CD4-positive, alpha-beta memory T cell (primary cell): ENCODE measurements at regions not wholly inside any gene's neighbourhood (a gene's known extent, or its start where the extent isn't known, plus 50 kb on each side); places are given as distances from the start of the nearest gene placed in this dataset.

Experiments
- CTCF ChIA-PET: fragments of 350-600 bp; sonication (Branson Sonifier 250); formaldehyde crosslinking; loops from one replicate; lab custom pipeline; 2021; ENCODE audit warnings: inconsistent platforms; ENCODE audit not compliant: partially characterized antibody; lab: Charles Lee
- POLR2A ChIA-PET: fragments of 350-600 bp; sonication (Branson Sonifier 250); formaldehyde crosslinking; loops from one replicate; lab custom pipeline; 2021; ENCODE audit not compliant: partially characterized antibody; lab: Charles Lee
- DNase-seq, 5 donors: peaks; one replicate each; pipeline versions ENCODE4 v3.0.0 to v3.0.0-alpha.2; 2020 to 2022; ENCODE audit warnings: mixed read lengths in 1 of 5
- H3K27ac ChIP-seq: one replicate; pipeline ENCODE4 v1.7.0; 2013; ENCODE audit warnings: low read depth, low read length
- H3K27me3 ChIP-seq: 2 replicates; pipeline ENCODE4 v1.7.0; 2013; ENCODE audit warnings: mild to moderate bottlenecking, low read length, moderate library complexity; ENCODE audit not compliant: insufficient read depth
- H3K36me3 ChIP-seq: 2 replicates; pipeline ENCODE4 v1.7.0; 2013; ENCODE audit warnings: mild to moderate bottlenecking, low read length, moderate library complexity; ENCODE audit not compliant: insufficient read depth
- H3K4me1 ChIP-seq: 2 replicates; pipeline ENCODE4 v1.7.0; 2013; ENCODE audit warnings: mild to moderate bottlenecking, low read length, moderate library complexity; ENCODE audit not compliant: insufficient read depth
- H3K4me3 ChIP-seq, 2 donors: one replicate each; pipeline ENCODE4 v1.7.0; 2013; ENCODE audit warnings: low read length in 2 of 2, mild to moderate bottlenecking in 1 of 2
- H3K9me3 ChIP-seq, 2 donors: one replicate each; pipeline ENCODE4 v1.7.0; 2013; ENCODE audit warnings: low read length in 2 of 2, control low read depth in 1 of 2; ENCODE audit not compliant: control insufficient read depth in 1 of 2
- H3K27ac Mint-ChIP-seq, 7 donors: one replicate each; pipeline ENCODE4 v1.8.0; 2020 to 2021; ENCODE audit warnings: mixed read lengths in 7 of 7, mild to moderate bottlenecking in 6 of 7, inconsistent platforms in 3 of 7, moderate library complexity in 3 of 7
- H3K27me3 Mint-ChIP-seq, 2 donors: one replicate each; pipeline ENCODE4 v1.8.0; 2020 to 2021; ENCODE audit warnings: mixed read lengths in 2 of 2
- H3K36me3 Mint-ChIP-seq, 2 donors: one replicate each; pipeline ENCODE4 v1.8.0; 2020 to 2021; ENCODE audit warnings: mixed read lengths in 2 of 2, inconsistent platforms in 1 of 2, mild to moderate bottlenecking in 1 of 2
- H3K4me1 Mint-ChIP-seq, 4 donors: one replicate each; pipeline ENCODE4 v1.8.0; 2020 to 2021; ENCODE audit warnings: mixed read lengths in 4 of 4, mild to moderate bottlenecking in 1 of 4
- H3K4me3 Mint-ChIP-seq, 8 donors: one replicate each; pipeline ENCODE4 v1.8.0; 2020 to 2021; ENCODE audit warnings: mixed read lengths in 8 of 8, mild to moderate bottlenecking in 7 of 8, moderate library complexity in 6 of 8, inconsistent platforms in 3 of 8
- H3K9me3 Mint-ChIP-seq, 8 donors: one replicate each; pipeline ENCODE4 v1.8.0; 2020 to 2021; ENCODE audit warnings: mixed read lengths in 8 of 8, mild to moderate bottlenecking in 5 of 8, inconsistent platforms in 3 of 8, moderate library complexity in 1 of 8
- intact Hi-C: fragments of 100-400 bp; cut with micrococcal nuclease; formaldehyde crosslinking; loops from one replicate; pipeline ENCODE4 v1.15.1; 2023

DNA sequence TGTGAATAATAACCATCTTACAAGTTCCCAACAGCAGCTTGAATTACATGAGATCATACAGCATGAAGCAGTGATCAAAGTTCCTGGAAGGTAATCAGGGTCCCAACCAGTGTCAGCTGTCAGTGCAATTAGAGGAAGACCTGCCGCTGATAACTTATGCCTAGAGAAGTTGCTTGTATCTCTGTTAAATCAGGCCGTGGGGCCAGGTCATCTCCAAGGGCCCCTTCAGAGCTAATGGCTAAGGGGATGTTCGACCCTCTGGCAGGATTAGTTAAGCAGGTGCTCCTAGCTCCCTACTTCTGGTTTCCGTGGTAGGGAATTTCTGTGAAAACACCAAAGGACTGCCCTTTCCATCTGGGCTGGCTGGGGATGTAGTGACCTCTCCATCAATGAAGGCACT, 251.0 kb downstream of the FAM43A start:
- ChIA-PET POLR2A (no interaction called here), CTCF (no interaction called here)
- Histone ChIP-seq H3K27me3 (no peaks in the 10 kb centered on the region), H3K4me1 (no peaks in the 10 kb centered on the region), H3K36me3 (no peaks in the 10 kb centered on the region), H3K27ac (no peak overlapping the region), H3K9me3 (no peaks in the 10 kb centered on the region), H3K4me3 (no peak overlapping the region)
- Mint-ChIP-seq H3K27me3 (peaks cover 9 to 16% of the 10 kb centered on the region in 2 donors), H3K4me1 (no peaks in the 10 kb centered on the region), H3K36me3 (no peaks in the 10 kb centered on the region), H3K9me3 (peaks cover 0 to 9% (median 0%) of the 10 kb centered on the region in 8 donors), H3K4me3 (no peak overlapping the region), H3K27ac (no peak overlapping the region)
- intact Hi-C loops = no loop called here
- no peak for DNase-seq

DNA sequence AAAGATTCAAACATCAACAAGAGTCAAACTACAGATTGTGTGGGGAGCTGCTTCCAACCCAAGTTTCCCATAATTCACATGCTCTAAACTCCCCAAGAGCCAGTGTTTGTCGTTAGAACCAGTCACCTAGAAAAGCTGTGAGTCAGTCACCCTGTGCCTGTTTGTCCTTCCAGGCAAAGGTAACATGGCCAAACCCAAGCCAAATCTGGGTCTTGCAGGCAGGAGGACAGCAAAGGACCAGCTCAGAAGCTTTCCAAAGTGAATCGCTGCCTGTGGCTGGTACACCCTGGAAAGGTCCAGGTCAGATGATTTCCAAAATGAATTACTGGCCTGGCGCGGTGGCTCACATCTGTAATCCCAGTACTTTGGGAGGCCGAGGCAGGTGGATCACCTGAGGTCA, 251.5 kb downstream of the FAM43A start:
- Mint-ChIP-seq H3K27me3 (peaks cover 8 to 15% of the 10 kb centered on the region in 2 donors), H3K9me3 (peaks cover 0 to 6% (median 0%) of the 10 kb centered on the region in 8 donors), H3K4me3 (no peak overlapping the region), H3K36me3 (no peaks in the 10 kb centered on the region), H3K27ac (no peak overlapping the region), H3K4me1 (no peaks in the 10 kb centered on the region)
- Histone ChIP-seq H3K4me1 (no peaks in the 10 kb centered on the region), H3K27me3 (no peaks in the 10 kb centered on the region), H3K36me3 (no peaks in the 10 kb centered on the region), H3K9me3 (no peaks in the 10 kb centered on the region), H3K4me3 (no peak overlapping the region), H3K27ac (no peak overlapping the region)
- DNase-seq = no peak
- POLR2A ChIA-PET = no interaction called here
- CTCF ChIA-PET = no interaction called here
- intact Hi-C loops = no loop called here

DNA sequence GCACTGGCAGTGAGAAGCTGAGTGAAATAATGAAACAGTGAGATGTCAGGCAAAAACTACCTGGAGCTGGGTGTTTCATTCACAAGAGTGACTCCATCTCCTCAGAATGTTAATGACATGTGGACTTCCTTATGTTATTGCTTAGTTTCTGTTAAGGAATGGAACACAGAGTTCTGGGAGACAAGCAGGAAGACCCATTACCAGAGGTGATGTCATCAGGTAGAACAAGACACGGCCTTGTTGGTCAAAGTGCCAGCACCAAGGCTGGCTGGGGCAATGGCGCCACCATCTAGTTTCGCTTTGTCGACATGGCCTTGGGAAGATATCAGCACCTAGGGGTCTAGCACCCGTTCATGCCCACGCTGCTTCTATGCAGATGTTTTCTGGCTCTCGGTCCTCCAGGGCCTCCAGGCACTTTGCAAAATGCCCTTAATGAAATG, 252.2 kb downstream of the FAM43A start:
- H3K27me3 Mint-ChIP-seq = peaks cover 9 to 14% of the 10 kb centered on the region in 2 donors
- DNase-seq = no peak
- no peaks in the 10 kb centered on the region for H3K9me3 ChIP-seq
- no peaks in the 10 kb centered on the region for H3K36me3 ChIP-seq
- no peak overlapping the region for H3K27ac ChIP-seq
- H3K4me1 Mint-ChIP-seq = no peaks in the 10 kb centered on the region
- no peaks in the 10 kb centered on the region for H3K4me1 ChIP-seq
- H3K4me3 Mint-ChIP-seq = no peak overlapping the region
- no peaks in the 10 kb centered on the region for H3K36me3 Mint-ChIP-seq
- intact Hi-C loops = no loop called here
- H3K4me3 ChIP-seq = no peak overlapping the region
- peaks cover 0 to 2% (median 0%) of the 10 kb centered on the region in 8 donors for H3K9me3 Mint-ChIP-seq
- H3K27me3 ChIP-seq = no peaks in the 10 kb centered on the region
- no peak overlapping the region for H3K27ac Mint-ChIP-seq
- POLR2A ChIA-PET = no interaction called here
- CTCF ChIA-PET = no interaction called here

DNA sequence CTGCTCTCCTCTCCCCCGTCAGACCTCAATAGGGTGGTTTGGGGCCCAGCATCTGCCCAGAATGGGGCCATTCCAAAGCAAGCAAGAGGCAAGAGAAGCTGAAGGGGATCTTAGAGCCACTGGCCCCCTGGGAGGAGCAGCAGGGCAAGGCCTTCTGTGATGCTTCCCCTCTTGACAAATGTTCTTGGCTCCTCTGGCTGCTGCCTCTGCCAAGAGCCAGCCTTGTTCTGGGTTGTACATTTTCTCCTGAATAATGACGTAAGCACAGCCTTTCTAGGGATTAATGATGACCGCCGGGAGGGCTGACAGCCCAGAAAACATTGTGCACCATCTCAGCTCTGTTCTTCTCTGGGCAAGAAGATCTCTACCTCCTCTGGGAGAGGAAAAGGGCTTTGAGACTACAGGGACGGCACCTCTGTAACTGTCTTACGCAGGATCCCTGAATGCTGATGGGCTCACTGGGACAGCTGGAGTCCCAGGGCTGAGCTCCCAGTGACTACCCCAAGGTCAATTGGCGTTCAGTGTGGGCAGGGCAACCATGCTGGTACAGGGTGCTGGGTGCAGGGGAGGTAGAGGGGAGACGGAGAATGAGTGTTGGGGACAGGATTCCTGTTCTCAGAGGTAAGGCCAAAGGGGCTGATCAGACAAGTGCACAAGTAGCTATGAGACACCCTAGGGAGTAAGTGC, 253.3 kb downstream of the FAM43A start:
- no peaks in the 10 kb centered on the region for H3K9me3 ChIP-seq
- Mint-ChIP-seq H3K4me3 (no peak overlapping the region), H3K36me3 (no peaks in the 10 kb centered on the region), H3K27ac (no peak overlapping the region), H3K27me3 (peaks cover 9 to 14% of the 10 kb centered on the region in 2 donors), H3K9me3 (peaks cover 0 to 2% (median 0%) of the 10 kb centered on the region in 8 donors), H3K4me1 (no peaks in the 10 kb centered on the region)
- H3K27ac ChIP-seq = no peak overlapping the region
- ChIA-PET POLR2A (no interaction called here), CTCF (interaction anchor here (1.4 kb wide), 1 partner anchor 31 kb away, joined by 3 read pairs; no protein-coding TSS in a partner anchor)
- DNase-seq = no peak
- no peaks in the 10 kb centered on the region for H3K27me3 ChIP-seq
- H3K4me1 ChIP-seq = no peaks in the 10 kb centered on the region
- H3K4me3 ChIP-seq = no peak overlapping the region
- no peaks in the 10 kb centered on the region for H3K36me3 ChIP-seq
- intact Hi-C loops = no loop called here

DNA sequence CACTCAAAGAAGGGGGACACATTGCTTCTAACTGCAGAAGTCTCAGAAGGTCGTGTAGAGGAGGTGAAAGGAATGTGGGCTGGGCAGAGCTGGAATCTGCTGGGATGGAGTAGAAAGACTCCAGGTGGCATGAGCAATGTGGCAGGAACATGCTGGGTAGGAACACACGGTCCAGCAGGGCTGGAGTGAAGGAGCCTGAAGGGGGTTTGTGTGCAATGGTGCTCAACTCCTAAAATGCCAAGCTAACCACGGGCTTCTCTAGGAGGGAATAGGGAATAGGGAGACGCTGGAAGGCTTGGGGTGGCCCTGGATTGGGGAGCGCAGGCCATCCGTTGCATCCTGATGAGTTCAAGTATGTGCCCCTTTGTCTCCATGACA, 253.8 kb downstream of the FAM43A start:
- Mint-ChIP-seq H3K4me1 (no peaks in the 10 kb centered on the region), H3K4me3 (no peak overlapping the region), H3K27ac (no peak overlapping the region), H3K9me3 (peaks cover 0 to 2% (median 0%) of the 10 kb centered on the region in 8 donors), H3K27me3 (peaks cover 9 to 14% of the 10 kb centered on the region in 2 donors), H3K36me3 (no peaks in the 10 kb centered on the region)
- no peaks in the 10 kb centered on the region for H3K4me1 ChIP-seq
- H3K36me3 ChIP-seq = no peaks in the 10 kb centered on the region
- CTCF ChIA-PET = interaction anchor here (1.4 kb wide), 1 partner anchor 31 kb away, joined by 3 read pairs; no protein-coding TSS in a partner anchor
- intact Hi-C loops = no loop called here
- H3K4me3 ChIP-seq = no peak overlapping the region
- no peak for DNase-seq
- POLR2A ChIA-PET = no interaction called here
- H3K9me3 ChIP-seq = no peaks in the 10 kb centered on the region
- H3K27me3 ChIP-seq = no peaks in the 10 kb centered on the region
- no peak overlapping the region for H3K27ac ChIP-seq

DNA sequence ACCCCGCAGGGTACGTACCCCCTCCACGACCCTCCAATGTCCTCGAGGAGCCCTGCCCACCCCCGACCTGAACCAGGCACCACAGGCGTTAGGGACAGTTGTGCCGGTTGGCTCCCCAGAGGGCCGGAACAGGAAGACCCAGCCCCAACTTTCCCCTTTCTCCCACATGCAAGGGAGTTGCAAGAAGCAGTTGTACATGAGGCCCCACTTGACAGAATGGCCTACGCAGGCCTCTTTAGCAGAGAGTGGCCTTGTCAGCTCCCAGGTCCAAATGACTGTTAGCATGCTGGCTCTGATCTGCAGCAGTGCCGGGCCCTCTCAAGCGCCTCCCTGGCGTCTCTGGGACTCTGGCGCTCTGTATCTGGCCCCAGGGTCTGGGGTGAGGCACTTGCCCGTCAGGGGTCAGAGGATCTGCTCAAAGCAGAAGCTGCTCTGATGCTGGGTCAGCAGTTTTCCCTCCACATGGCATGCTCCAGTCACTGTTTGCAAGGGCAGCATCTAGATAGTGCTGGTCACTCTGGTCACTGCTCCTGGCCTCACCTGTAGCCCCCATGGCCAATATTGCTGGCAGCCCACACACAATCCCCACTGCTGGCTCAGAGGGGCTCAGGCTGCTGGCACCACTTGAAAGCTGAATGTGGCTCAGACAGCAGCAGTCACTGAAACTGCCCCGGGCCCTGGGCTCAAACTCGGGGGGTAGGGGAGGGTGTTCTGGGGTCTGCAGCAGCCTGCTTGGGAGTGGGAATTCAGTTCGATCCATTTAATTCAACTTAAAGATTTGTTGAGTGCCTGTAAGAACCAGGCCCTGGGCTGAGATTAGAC, 254.5 kb downstream of the FAM43A start:
- Mint-ChIP-seq H3K4me3 (no peak overlapping the region), H3K36me3 (no peaks in the 10 kb centered on the region), H3K27ac (no peak overlapping the region), H3K27me3 (peaks cover 9 to 14% of the 10 kb centered on the region in 2 donors), H3K4me1 (no peaks in the 10 kb centered on the region), H3K9me3 (peaks cover 0 to 2% (median 0%) of the 10 kb centered on the region in 8 donors)
- POLR2A ChIA-PET = no interaction called here
- intact Hi-C loops = no loop called here
- Histone ChIP-seq H3K4me1 (no peaks in the 10 kb centered on the region), H3K4me3 (no peak overlapping the region), H3K27me3 (no peaks in the 10 kb centered on the region), H3K27ac (no peak overlapping the region), H3K9me3 (no peaks in the 10 kb centered on the region), H3K36me3 (no peaks in the 10 kb centered on the region)
- CTCF ChIA-PET = interaction anchor here (1.4 kb wide), 1 partner anchor 32 kb away, joined by 3 read pairs; no protein-coding TSS in a partner anchor
- no peak for DNase-seq

DNA sequence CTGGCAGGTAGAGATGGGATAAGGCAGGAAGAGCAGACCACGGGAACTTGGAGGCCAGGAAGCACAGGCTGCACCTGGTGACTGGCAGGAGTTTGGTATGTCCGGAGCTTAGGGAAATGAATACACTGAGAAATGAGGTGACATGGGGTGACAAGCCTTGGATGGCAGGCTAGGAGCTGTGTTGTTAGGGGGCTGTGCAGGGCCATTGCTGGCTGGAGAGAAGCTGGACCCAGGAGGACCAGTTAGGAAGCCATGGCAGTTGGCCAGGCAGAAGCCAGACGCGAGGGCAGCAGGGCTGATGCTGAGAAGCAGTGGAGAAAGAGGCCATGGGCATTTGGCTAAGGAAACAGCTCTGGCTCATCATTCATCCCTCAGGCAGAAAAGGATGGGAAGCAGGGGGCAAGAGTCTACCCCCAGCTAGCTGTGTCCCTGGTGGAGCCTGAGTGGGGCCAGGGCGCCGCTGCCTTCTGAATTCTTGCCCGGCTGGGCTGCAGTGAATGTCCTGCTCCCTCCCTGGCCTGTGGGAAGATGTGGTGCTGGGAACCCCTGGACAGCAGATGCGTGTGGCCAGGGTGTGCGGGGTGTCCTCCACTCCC, 255.8 kb downstream of the FAM43A start:
- Mint-ChIP-seq H3K9me3 (peaks cover 0 to 2% (median 0%) of the 10 kb centered on the region in 8 donors), H3K4me3 (no peak overlapping the region), H3K4me1 (no peaks in the 10 kb centered on the region), H3K27me3 (peaks cover 8 to 16% of the 10 kb centered on the region in 2 donors), H3K36me3 (no peaks in the 10 kb centered on the region), H3K27ac (no peak overlapping the region)
- DNase-seq = no peak
- H3K9me3 ChIP-seq = no peaks in the 10 kb centered on the region
- no peaks in the 10 kb centered on the region for H3K36me3 ChIP-seq
- CTCF ChIA-PET = no interaction called here
- no peaks in the 10 kb centered on the region for H3K27me3 ChIP-seq
- H3K4me1 ChIP-seq = no peaks in the 10 kb centered on the region
- H3K27ac ChIP-seq = no peak overlapping the region
- POLR2A ChIA-PET = no interaction called here
- intact Hi-C loops = no loop called here
- H3K4me3 ChIP-seq = no peak overlapping the region
